Prostate gland (tissue), 2 donors: ENCODE measurements at regions not wholly inside any gene's neighbourhood (a gene's known extent, or its start where the extent isn't known, plus 50 kb on each side); places are given as distances from the start of the nearest gene placed in this dataset.

Experiments
- POLR2A ChIP-seq: fragments of 450-650 bp; IDR thresholded peaks from one replicate; pipeline ENCODE4 v1.6.1; 2016; ENCODE audit warnings: antibody characterized with exemption, mild to moderate bottlenecking
- TF ChIP-seq, protein P1 (sequence below), 4 experiments: fragments of 200-600 bp in 2 of 4; fragments of 450-650 bp in 2 of 4; sonication (generic) in 2 of 4; IDR thresholded peaks; 1 replicate in 3 of 4; 2 replicates in 1 of 4; pipeline ENCODE4 v1.5.1; 2016 to 2019; ENCODE audit warnings: antibody characterized with exemption in 4 of 4, mild to moderate bottlenecking in 2 of 4, moderate library complexity in 2 of 4

GRCh38 chr10:117936976-117937375 is 109.8 kb downstream of the RAB11FIP2 start:
- TF ChIP-seq POLR2A, result no peak
- TF ChIP-seq, protein P1, sequence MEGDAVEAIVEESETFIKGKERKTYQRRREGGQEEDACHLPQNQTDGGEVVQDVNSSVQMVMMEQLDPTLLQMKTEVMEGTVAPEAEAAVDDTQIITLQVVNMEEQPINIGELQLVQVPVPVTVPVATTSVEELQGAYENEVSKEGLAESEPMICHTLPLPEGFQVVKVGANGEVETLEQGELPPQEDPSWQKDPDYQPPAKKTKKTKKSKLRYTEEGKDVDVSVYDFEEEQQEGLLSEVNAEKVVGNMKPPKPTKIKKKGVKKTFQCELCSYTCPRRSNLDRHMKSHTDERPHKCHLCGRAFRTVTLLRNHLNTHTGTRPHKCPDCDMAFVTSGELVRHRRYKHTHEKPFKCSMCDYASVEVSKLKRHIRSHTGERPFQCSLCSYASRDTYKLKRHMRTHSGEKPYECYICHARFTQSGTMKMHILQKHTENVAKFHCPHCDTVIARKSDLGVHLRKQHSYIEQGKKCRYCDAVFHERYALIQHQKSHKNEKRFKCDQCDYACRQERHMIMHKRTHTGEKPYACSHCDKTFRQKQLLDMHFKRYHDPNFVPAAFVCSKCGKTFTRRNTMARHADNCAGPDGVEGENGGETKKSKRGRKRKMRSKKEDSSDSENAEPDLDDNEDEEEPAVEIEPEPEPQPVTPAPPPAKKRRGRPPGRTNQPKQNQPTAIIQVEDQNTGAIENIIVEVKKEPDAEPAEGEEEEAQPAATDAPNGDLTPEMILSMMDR (IDR thresholded peaks at IDR 0.05), result no peak
